Spleen (tissue), 7 donors: ENCODE measurements at regions not wholly inside any gene's neighbourhood (a gene's known extent, or its start where the extent isn't known, plus 50 kb on each side); places are given as distances from the start of the nearest gene placed in this dataset.

Experiments
- POLR2AphosphoS5 ChIP-seq, 3 donors: sonication (generic); formaldehyde crosslinking; IDR thresholded peaks; one replicate each; pipeline ENCODE4 v1.5.1; 2017; ENCODE audit warnings: antibody characterized with exemption in 3 of 3
- TF ChIP-seq, protein P1 (sequence below), 11 experiments: fragments of 200-600 bp in 7 of 11; fragments of 450-650 bp in 4 of 11; sonication (generic) in 4 of 11; IDR thresholded peaks in 8 of 11; conservative IDR thresholded peaks in 3 of 11; 1 replicate in 7 of 11; 2 replicates in 4 of 11; pipeline versions ENCODE4 v1.4.0 to v1.8.0; 2016 to 2021; ENCODE audit warnings: antibody characterized with exemption in 11 of 11, inconsistent platforms in 4 of 11, mild to moderate bottlenecking in 1 of 11
- donor health status: DM: no; HTN: no; CAD: no; lungs with moderate emphysema.
- donor health status: DM: no; HTN: no; CAD: no.
- donor health status: DM: no; HTN: no; CAD: no.

DNA sequence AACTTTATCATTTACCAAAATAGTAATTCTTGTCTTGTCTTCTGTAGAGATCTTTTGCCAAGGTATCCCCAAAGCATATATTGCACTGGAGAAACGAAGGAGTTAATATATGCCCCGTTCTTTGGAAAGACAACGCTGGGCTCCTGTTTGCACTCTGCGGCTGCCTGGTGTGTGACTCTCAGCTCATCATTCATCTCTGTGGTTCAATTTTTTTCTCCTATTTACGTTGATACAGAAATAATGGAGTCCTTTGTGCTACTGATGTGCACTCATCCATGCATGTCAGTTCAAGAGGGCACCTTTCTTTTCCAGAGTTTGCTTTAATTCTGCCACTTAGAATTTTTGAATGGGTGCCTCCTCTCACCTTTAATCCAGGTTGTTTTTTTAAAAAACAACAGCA is 655.5 kb downstream of the DCDC2C start:
- TF ChIP-seq, protein P1, sequence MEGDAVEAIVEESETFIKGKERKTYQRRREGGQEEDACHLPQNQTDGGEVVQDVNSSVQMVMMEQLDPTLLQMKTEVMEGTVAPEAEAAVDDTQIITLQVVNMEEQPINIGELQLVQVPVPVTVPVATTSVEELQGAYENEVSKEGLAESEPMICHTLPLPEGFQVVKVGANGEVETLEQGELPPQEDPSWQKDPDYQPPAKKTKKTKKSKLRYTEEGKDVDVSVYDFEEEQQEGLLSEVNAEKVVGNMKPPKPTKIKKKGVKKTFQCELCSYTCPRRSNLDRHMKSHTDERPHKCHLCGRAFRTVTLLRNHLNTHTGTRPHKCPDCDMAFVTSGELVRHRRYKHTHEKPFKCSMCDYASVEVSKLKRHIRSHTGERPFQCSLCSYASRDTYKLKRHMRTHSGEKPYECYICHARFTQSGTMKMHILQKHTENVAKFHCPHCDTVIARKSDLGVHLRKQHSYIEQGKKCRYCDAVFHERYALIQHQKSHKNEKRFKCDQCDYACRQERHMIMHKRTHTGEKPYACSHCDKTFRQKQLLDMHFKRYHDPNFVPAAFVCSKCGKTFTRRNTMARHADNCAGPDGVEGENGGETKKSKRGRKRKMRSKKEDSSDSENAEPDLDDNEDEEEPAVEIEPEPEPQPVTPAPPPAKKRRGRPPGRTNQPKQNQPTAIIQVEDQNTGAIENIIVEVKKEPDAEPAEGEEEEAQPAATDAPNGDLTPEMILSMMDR (IDR thresholded peaks at IDR 0.05 in 8 of 11, conservative IDR thresholded peaks at IDR 0.05 in 3 of 11), result no peak
- TF ChIP-seq POLR2AphosphoS5 (IDR thresholded peaks at IDR 0.05), result no peak
